ENCODE measurements at regions not wholly inside any gene's neighbourhood (a gene's known extent, or its start where the extent isn't known, plus 50 kb on each side); places are given as distances from the start of the nearest gene placed in this dataset.

- SMC1A ChIA-PET (ENCODE audit: uncharacterized antibody, unreplicated experiment) = interaction anchor here (0.6 kb wide), 1 partner anchor 185 kb away, joined by 3 read pairs; no protein-coding TSS in a partner anchor
- POLR2A ChIA-PET = no interaction called here
These were observed 205.3 kb downstream of the ADGRG6 start for GRCh38 chr6:142507065-142507464.

More at GRCh38 chr6:142507065-142507464, 205.3 kb downstream of the ADGRG6 start:
- in situ Hi-C loops (cut with MboI) (no loop called here), intact Hi-C loops (cut with micrococcal nuclease; ENCODE audit: unreplicated experiment) (no loop called here)
- Histone ChIP-seq H3K9ac (ENCODE audit: control insufficient read depth, insufficient read depth, low read length) (no peak overlapping the region), H3K4me1 (ENCODE audit: control insufficient read depth, insufficient read depth, low read length) (no peaks in the 10 kb centered on the region), H3K79me2 (ENCODE audit: control insufficient read depth, insufficient read depth, low read length) (no peaks in the 10 kb centered on the region), H3K4me3 (no peak overlapping the region), H3K4me2 (ENCODE audit: control insufficient read depth, insufficient read depth) (no peak overlapping the region), H4K20me1 (ENCODE audit: control insufficient read depth, insufficient read depth) (no peaks in the 10 kb centered on the region), H2AFZ (ENCODE audit: control insufficient read depth, low read depth, low read length) (no peak overlapping the region), H3K36me3 (ENCODE audit: control insufficient read depth in 2 of 2, insufficient read depth in 2 of 2, low read length in 1 of 2) (no peaks in the 10 kb centered on the region), H3K9me3 (replicated peaks; ENCODE audit: control insufficient read depth, insufficient read depth, low read length) (no peaks in the 10 kb centered on the region), H3K27me3 (replicated peaks in 1 of 2; ENCODE audit: control insufficient read depth in 2 of 2, insufficient read depth in 2 of 2, low read length in 1 of 2) (no peaks in the 10 kb centered on the region), H3K27ac (ENCODE audit: control insufficient read depth, insufficient read depth) (no peak overlapping the region)
- ChIA-PET RAD21 (ENCODE audit: unreplicated experiment) (no interaction called here), CTCF (interaction anchor here (1.1 to 1.3 kb wide), 2 partner anchors 31 to 32 kb away, joined by 3 read pairs; no protein-coding TSS in a partner anchor)
- no peak for ATAC-seq
- TF ChIP-seq NBN (IDR thresholded peaks at IDR 0.05) = no peak
- TF ChIP-seq ZBTB4 (CRISPR knock-in tag; IDR thresholded peaks at IDR 0.05) = no peak
- no peak for TF ChIP-seq EP300 (IDR thresholded peaks at IDR 0.05; ENCODE audit: borderline replicate concordance in 1 of 2, control insufficient read depth in 1 of 2, low read depth in 2 of 2, low read length in 2 of 2)
- no peak for TF ChIP-seq MYC (IDR thresholded peaks at IDR 0.05; ENCODE audit: insufficient read depth, insufficient read length, insufficient replicate concordance, low read length, severe bottlenecking)
- no peak for DNase-seq (ENCODE audit: low read depth, low spot score)
- BruUV-seq (replicated peaks) = no TSS peak
- WGBS (ENCODE audit: insufficient coverage, insufficient replicate concordance, low lambda C conversion rate, missing lambda C conversion rate) = 75% methylated on average over 4 of the region's 4 CpGs
- FAIRE-seq = no peak

Measured in GM12878 (cell line).